22Rv1 (cell line): ENCODE measurements at regions not wholly inside any gene's neighbourhood (a gene's known extent, or its start where the extent isn't known, plus 50 kb on each side); places are given as distances from the start of the nearest gene placed in this dataset.

ENCODE experiments used
- H3K27ac ChIP-seq: fragments of 450-650 bp; 2 replicates; pipeline ENCODE4 v1.5.1; 2017
- ZFX ChIP-seq: fragments of 450-650 bp; IDR thresholded peaks from 2 replicates; pipeline ENCODE4 v1.6.1; 2017; ENCODE audit warnings: antibody characterized with exemption, borderline replicate concordance
- TF ChIP-seq, protein P1 (sequence below): fragments of 450-650 bp; IDR thresholded peaks from 2 replicates; pipeline ENCODE4 v1.5.1; 2017; ENCODE audit warnings: mild to moderate bottlenecking

DNA sequence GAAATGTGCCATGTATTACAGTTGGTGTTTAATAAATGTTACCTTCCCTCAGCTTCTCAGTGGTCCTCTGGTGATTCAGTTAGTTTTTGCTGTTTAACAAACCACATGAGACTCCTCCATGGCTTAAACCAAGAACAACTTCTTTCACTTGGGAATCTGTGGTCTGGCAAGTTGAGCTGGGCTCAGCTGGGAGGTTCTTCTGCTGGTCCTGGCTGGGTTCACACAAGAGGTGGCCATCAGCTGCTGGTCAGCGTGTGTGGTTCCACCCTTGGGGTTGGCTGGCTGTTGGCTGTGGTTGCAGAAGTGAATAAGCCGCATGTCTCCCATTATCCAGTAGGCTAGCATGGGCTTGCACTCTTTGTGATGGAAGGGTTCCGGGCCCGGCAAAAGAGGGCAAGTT, 160.5 kb downstream of the MIAT start:
- no peak for TF ChIP-seq ZFX
- TF ChIP-seq, protein P1, sequence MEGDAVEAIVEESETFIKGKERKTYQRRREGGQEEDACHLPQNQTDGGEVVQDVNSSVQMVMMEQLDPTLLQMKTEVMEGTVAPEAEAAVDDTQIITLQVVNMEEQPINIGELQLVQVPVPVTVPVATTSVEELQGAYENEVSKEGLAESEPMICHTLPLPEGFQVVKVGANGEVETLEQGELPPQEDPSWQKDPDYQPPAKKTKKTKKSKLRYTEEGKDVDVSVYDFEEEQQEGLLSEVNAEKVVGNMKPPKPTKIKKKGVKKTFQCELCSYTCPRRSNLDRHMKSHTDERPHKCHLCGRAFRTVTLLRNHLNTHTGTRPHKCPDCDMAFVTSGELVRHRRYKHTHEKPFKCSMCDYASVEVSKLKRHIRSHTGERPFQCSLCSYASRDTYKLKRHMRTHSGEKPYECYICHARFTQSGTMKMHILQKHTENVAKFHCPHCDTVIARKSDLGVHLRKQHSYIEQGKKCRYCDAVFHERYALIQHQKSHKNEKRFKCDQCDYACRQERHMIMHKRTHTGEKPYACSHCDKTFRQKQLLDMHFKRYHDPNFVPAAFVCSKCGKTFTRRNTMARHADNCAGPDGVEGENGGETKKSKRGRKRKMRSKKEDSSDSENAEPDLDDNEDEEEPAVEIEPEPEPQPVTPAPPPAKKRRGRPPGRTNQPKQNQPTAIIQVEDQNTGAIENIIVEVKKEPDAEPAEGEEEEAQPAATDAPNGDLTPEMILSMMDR, result no peak
- no peak overlapping the region for H3K27ac ChIP-seq

DNA sequence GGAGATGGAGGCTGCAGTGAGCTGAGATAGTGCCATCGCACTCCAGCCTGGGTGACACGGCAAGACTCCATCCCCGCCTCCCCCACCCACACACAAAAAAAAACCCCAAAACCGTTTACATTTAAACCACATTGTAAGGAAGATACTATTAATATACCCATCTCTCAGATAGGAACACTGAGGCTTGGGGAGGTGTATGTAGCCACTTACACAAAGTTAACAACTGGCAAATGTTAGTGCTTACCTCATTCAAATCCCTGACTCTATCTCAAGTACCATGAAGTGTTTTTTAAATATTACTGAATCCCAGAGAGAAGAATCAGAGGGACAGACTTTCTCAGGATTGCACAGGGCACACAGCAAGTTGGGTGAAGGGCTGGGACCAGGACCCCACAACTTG, 164.5 kb downstream of the MIAT start:
- TF ChIP-seq, protein P1, result no peak
- no peak for TF ChIP-seq ZFX
- no peak overlapping the region for H3K27ac ChIP-seq

DNA sequence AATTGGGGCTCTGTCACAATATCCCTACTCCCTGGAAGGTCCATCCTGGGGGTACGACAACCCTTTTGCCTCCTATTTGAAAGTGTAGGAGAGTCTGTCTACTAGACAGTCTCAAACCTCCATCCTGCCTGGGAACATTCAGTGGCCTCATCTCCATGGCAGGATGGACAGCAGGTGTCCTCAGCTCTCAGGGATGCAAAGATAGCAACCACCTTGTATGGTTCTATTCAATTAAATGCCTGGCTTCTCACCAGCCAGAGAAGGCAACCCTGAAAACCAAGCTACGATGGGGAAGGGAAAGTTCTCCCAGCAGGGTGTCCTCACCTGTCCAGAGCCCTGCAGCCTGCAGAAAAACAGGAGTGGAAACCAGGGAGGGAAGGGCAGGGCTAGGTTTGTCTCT, 164.9 kb downstream of the MIAT start:
- no peak for TF ChIP-seq ZFX
- TF ChIP-seq, protein P1, result no peak
- H3K27ac ChIP-seq, result no peak overlapping the region

DNA sequence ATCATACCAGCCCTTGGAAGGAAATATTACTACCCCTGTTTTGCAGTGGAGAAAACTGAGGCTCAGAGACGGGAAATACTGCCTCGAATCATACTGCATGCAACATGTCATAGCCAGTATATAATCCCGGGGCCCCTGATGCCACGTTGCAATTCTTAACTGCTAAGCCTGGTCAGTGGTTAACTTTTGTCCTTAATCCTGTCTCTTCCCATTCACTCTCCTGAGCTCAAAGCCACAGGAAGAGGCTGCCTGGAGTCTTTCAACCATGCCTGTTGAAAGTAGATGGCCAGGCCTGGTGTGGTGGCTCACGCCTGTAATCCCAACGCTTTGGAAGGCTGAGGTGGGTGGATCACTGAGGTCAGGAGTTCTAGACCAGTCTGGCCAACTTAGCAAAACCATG, 166.6 kb downstream of the MIAT start:
- no peak for TF ChIP-seq ZFX
- TF ChIP-seq, protein P1, result no peak
- no peak overlapping the region for H3K27ac ChIP-seq

DNA sequence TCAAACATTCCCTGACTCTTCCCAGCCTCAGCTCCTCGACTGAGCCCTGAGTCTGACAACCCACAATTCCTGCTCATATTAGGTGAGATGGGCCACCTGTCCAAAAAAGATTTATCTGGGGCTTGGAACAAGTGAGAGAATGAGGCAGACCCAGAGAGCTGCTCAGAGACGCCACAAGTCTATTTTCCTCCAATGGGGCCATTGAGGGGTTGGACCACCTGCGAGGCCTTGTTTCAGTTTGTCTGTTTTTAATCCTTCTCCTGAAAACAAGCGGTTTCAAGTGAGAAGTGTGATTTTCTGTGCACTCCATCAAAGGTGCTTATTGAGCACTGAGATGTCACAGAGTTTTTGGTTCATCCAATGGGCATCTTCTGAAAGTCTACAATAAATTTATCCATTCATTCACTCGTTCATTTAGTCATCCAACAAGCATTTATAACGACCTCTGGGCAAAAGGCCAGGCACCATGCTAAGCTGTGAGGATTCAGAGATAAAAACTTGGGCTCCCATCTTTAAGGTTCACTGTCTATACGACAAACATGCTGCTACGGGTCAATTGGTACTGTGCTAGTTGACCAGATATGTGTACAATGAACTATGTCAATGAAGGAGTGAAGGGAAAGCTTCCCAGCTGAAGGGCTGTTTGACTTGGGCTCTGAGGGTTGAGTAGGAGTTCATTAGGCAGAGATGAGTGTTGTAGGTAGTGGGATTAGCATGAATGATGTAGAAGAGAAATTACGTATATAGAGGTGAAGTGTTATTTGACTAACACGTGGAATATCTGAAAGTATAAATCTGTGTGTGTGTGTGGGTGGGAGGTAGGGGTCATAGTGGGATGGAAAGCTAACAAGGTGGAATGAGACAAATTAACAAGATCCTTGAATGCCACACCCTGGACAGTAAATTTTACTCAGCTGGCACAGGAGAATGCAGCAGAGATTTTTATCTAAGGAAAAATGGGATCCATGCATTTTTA, 168.9 kb downstream of the MIAT start:
- no peak for TF ChIP-seq ZFX
- TF ChIP-seq, protein P1, result no peak
- no peak overlapping the region for H3K27ac ChIP-seq

DNA sequence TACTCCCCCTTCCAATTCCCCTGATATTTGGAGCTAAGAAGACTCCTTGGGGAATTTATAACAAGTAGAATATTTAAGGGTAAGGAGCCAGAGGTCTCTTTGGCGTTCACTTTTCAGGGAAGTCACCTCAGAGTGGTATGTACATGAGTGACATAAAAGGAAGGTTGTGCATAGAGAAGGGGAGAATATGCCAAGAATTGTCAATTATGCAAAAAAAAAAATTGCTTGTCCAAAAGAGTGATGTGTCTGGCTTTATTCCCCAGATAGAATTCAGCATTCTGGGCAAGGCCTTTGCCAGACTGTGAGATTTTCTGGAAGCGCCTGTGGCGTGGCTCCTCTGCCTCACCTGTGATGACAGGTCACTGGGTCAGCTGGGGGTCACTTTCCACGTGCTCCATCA, 170.2 kb downstream of the MIAT start:
- no peak overlapping the region for H3K27ac ChIP-seq
- TF ChIP-seq, protein P1, result no peak
- TF ChIP-seq ZFX, result no peak

DNA sequence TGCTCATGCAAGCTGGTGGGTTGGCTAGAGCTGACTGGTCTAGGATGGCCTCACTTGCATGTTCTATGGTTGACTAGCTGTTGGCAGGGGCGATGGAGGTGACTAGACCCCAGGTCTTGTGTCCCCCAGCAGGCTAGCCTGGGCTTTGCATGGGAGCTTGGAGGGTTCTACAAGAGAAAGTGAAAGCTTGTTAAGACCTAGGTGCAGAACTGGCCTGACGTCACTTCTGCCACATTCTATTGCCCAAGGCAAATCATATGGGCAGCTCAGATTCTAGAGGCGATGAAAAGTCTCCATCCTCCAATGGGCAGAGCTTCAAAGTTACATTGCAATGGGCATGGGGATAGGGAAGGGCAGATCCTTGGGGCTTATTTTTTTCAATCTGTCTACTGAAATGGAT, 170.9 kb downstream of the MIAT start:
- TF ChIP-seq ZFX, result no peak
- TF ChIP-seq, protein P1, result no peak
- no peak overlapping the region for H3K27ac ChIP-seq
